OCI-LY1 (cell line): ENCODE measurements at regions not wholly inside any gene's neighbourhood (a gene's known extent, or its start where the extent isn't known, plus 50 kb on each side); places are given as distances from the start of the nearest gene placed in this dataset.

Experiments used
- CTCF ChIP-seq: fragments of 200-600 bp; sonication (generic), shearing (Covaris generic); IDR thresholded peaks from 2 replicates; pipeline ENCODE4 v1.5.1; 2017; ENCODE audit warnings: mild to moderate bottlenecking, antibody characterized with exemption, low read length, moderate library complexity, mixed read lengths
- EZH2 ChIP-seq: fragments of 200-600 bp; sonication (generic), shearing (Covaris generic); IDR thresholded peaks from 2 replicates; pipeline ENCODE4 v1.8.0; 2017; ENCODE audit warnings: borderline replicate concordance, mixed run types, mild to moderate bottlenecking, antibody characterized with exemption, low read length, moderate library complexity, mixed read lengths

DNA sequence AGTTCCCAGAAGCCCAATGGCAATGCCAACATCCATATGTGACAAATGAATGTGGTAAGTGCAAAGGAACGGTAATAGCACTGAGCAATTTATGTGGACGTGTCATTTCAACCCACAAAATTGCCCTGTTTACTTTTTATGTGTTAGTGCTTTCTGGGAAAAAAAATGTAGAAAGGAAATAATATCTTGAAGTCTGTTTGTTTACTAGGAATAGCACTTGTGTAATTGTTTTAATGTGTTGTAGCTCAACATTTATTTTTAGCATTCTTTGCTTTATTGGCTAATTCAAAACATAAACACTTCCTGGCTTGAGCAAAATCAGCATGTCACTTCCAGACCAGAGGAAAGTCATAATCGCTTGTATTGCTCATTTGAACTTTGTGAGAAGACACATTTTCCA is 224.8 kb upstream of the KCNK2 start:
- no peak for TF ChIP-seq EZH2
- TF ChIP-seq CTCF = no peak
